ENCODE measurements at regions not wholly inside any gene's neighbourhood (a gene's known extent, or its start where the extent isn't known, plus 50 kb on each side); places are given as distances from the start of the nearest gene placed in this dataset.
"Not testable (repeated sequence)": the region's sequence is repeated elsewhere in the genome, so short reads cannot be mapped to it uniquely, and the experiment has no call there.

- H3K4me3 ChIP-seq; DNase-seq; H3K4me1 ChIP-seq (replicated peaks in 1 of 2); H3K9me3 ChIP-seq (replicated peaks in 1 of 3); intact Hi-C loops (cut with DNase I); H3K27me3 ChIP-seq; H3K27ac ChIP-seq: not testable (repeated sequence)
- WGBS, 4 donors = 82 to 84% (median 83%) methylated on average over 2 of the region's 2 CpGs
- H3K36me3 ChIP-seq (replicated peaks in 1 of 2) = peaks cover 0 to 10% of the 10 kb centered on the region in 2 donors
Observed at GRCh38 chr6:57942966-57943365, 625.5 kb downstream of the PRIM2 start.

GRCh38 chr6:57946084-57946768 is 628.8 kb downstream of the PRIM2 start:
- WGBS, 4 donors = 88 to 97% (median 92%) methylated on average over 6 to 7 of the region's 7 CpGs
- H3K9me3 ChIP-seq (replicated peaks in 1 of 3); H3K27me3 ChIP-seq; H3K27ac ChIP-seq; H3K4me3 ChIP-seq; intact Hi-C loops (cut with DNase I); DNase-seq; H3K4me1 ChIP-seq (replicated peaks in 1 of 2): not testable (repeated sequence)
- H3K36me3 ChIP-seq (replicated peaks in 1 of 2) = peaks cover 0 to 16% of the 10 kb centered on the region in 2 donors

GRCh38 chr6:57946769-57947091 is 629.3 kb downstream of the PRIM2 start:
- H3K27ac ChIP-seq; H3K4me3 ChIP-seq; H3K27me3 ChIP-seq; H3K4me1 ChIP-seq (replicated peaks in 1 of 2); intact Hi-C loops (cut with DNase I); DNase-seq; H3K9me3 ChIP-seq (replicated peaks in 1 of 3): not testable (repeated sequence)
- peaks cover 0 to 16% of the 10 kb centered on the region in 2 donors for H3K36me3 ChIP-seq (replicated peaks in 1 of 2)
- WGBS, 4 donors = 97 to 99% (median 98%) methylated on average over 11 of the region's 11 CpGs

- H3K36me3 ChIP-seq (replicated peaks in 1 of 2) = peaks cover 0 to 16% of the 10 kb centered on the region in 2 donors
- 80 to 100% (median 100%) methylated on average over 1 to 2 of the region's 2 CpGs for WGBS, 4 donors
- DNase-seq; H3K4me3 ChIP-seq; intact Hi-C loops (cut with DNase I); H3K4me1 ChIP-seq (replicated peaks in 1 of 2); H3K27me3 ChIP-seq; H3K9me3 ChIP-seq (replicated peaks in 1 of 3); H3K27ac ChIP-seq: not testable (repeated sequence)
Observed at GRCh38 chr6:57948481-57948880, 631.1 kb downstream of the PRIM2 start.

GRCh38 chr6:57950430-57950829 is 633.0 kb downstream of the PRIM2 start:
- DNase-seq; H3K4me1 ChIP-seq (replicated peaks in 1 of 2); intact Hi-C loops (cut with DNase I); H3K27me3 ChIP-seq; H3K4me3 ChIP-seq; H3K9me3 ChIP-seq (replicated peaks in 1 of 3); H3K27ac ChIP-seq: not testable (repeated sequence)
- 90 to 100% (median 95%) methylated on average over 4 of the region's 4 CpGs for WGBS, 4 donors
- peaks cover 0 to 16% of the 10 kb centered on the region in 2 donors for H3K36me3 ChIP-seq (replicated peaks in 1 of 2)

- intact Hi-C loops (cut with DNase I); H3K4me1 ChIP-seq (replicated peaks in 1 of 2); H3K27ac ChIP-seq; H3K27me3 ChIP-seq; H3K9me3 ChIP-seq (replicated peaks in 1 of 3); H3K4me3 ChIP-seq; H3K36me3 ChIP-seq (replicated peaks in 1 of 2); DNase-seq: not testable (repeated sequence)
Observed at GRCh38 chr6:57966757-57967156, 649.3 kb downstream of the PRIM2 start.

GRCh38 chr6:57971956-57972355 is 654.5 kb downstream of the PRIM2 start:
- H3K4me1 ChIP-seq (replicated peaks in 1 of 2); H3K27ac ChIP-seq; H3K4me3 ChIP-seq; H3K27me3 ChIP-seq; intact Hi-C loops (cut with DNase I); DNase-seq; H3K36me3 ChIP-seq (replicated peaks in 1 of 2); H3K9me3 ChIP-seq (replicated peaks in 1 of 3): not testable (repeated sequence)
- WGBS, 4 donors = 80 to 89% (median 87%) methylated on average over 4 of the region's 4 CpGs

GRCh38 chr6:57974653-57975052 is 657.2 kb downstream of the PRIM2 start:
- TF ChIP-seq POLR2A (IDR thresholded peaks at IDR 0.05) = no peak
- TF ChIP-seq CTCF (IDR thresholded peaks at IDR 0.05) = no peak
- Histone ChIP-seq H3K4me3 (no peak overlapping the region), H3K9me3 (replicated peaks in 1 of 3) (no peaks in the 10 kb centered on the region), H3K27ac (no peak overlapping the region), H3K27me3 (no peaks in the 10 kb centered on the region), H3K36me3 (replicated peaks in 1 of 2) (no peaks in the 10 kb centered on the region), H3K4me1 (replicated peaks in 1 of 2) (no peaks in the 10 kb centered on the region)
- 85 to 90% (median 88%) methylated on average over 7 of the region's 7 CpGs for WGBS, 4 donors
- intact Hi-C loops (cut with DNase I) = no loop called here
- no peak for DNase-seq

GRCh38 chr6:57975127-57975526 is 657.7 kb downstream of the PRIM2 start:
- intact Hi-C loops (cut with DNase I); H3K36me3 ChIP-seq (replicated peaks in 1 of 2); H3K27ac ChIP-seq; H3K27me3 ChIP-seq; H3K9me3 ChIP-seq (replicated peaks in 1 of 3); DNase-seq; H3K4me3 ChIP-seq; H3K4me1 ChIP-seq (replicated peaks in 1 of 2): not testable (repeated sequence)
- 91 to 98% (median 92%) methylated on average over 8 to 10 of the region's 10 CpGs for WGBS, 4 donors

- H3K9me3 ChIP-seq (replicated peaks in 1 of 3); H3K4me1 ChIP-seq (replicated peaks in 1 of 2); intact Hi-C loops (cut with DNase I); H3K36me3 ChIP-seq (replicated peaks in 1 of 2); H3K27me3 ChIP-seq; H3K4me3 ChIP-seq; H3K27ac ChIP-seq; DNase-seq: not testable (repeated sequence)
- 28 to 54% (median 41%) methylated on average over 1 of the region's 1 CpG for WGBS, 4 donors
Observed at GRCh38 chr6:57976371-57976770, 658.9 kb downstream of the PRIM2 start.

GRCh38 chr6:57983603-57984002 is 666.2 kb downstream of the PRIM2 start:
- not testable (repeated sequence) for H3K27me3 ChIP-seq
- WGBS, 4 donors = 8 to 43% (median 40%) methylated on average over 1 of the region's 1 CpG

More at GRCh38 chr6:57983603-57984002, 666.2 kb downstream of the PRIM2 start:
- intact Hi-C loops (cut with DNase I); H3K4me1 ChIP-seq (replicated peaks in 1 of 2); H3K9me3 ChIP-seq (replicated peaks in 1 of 3); H3K27ac ChIP-seq; H3K36me3 ChIP-seq (replicated peaks in 1 of 2); H3K4me3 ChIP-seq; DNase-seq: not testable (repeated sequence)
